ENCODE measurements at regions not wholly inside any gene's neighbourhood (a gene's known extent, or its start where the extent isn't known, plus 50 kb on each side); places are given as distances from the start of the nearest gene placed in this dataset.

GRCh38 chr7:67847092-67847787, 850.6 kb downstream of the TYW1 start:
- no peak overlapping the region for H3K4me3 ChIP-seq (ENCODE audit: low read depth, low read length)
- no peak for DNase-seq (ENCODE audit: low read depth)
- TF ChIP-seq, protein P1, sequence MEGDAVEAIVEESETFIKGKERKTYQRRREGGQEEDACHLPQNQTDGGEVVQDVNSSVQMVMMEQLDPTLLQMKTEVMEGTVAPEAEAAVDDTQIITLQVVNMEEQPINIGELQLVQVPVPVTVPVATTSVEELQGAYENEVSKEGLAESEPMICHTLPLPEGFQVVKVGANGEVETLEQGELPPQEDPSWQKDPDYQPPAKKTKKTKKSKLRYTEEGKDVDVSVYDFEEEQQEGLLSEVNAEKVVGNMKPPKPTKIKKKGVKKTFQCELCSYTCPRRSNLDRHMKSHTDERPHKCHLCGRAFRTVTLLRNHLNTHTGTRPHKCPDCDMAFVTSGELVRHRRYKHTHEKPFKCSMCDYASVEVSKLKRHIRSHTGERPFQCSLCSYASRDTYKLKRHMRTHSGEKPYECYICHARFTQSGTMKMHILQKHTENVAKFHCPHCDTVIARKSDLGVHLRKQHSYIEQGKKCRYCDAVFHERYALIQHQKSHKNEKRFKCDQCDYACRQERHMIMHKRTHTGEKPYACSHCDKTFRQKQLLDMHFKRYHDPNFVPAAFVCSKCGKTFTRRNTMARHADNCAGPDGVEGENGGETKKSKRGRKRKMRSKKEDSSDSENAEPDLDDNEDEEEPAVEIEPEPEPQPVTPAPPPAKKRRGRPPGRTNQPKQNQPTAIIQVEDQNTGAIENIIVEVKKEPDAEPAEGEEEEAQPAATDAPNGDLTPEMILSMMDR (conservative IDR thresholded peaks at IDR 0.05; ENCODE audit: low read depth, low read length), result no peak

DNA sequence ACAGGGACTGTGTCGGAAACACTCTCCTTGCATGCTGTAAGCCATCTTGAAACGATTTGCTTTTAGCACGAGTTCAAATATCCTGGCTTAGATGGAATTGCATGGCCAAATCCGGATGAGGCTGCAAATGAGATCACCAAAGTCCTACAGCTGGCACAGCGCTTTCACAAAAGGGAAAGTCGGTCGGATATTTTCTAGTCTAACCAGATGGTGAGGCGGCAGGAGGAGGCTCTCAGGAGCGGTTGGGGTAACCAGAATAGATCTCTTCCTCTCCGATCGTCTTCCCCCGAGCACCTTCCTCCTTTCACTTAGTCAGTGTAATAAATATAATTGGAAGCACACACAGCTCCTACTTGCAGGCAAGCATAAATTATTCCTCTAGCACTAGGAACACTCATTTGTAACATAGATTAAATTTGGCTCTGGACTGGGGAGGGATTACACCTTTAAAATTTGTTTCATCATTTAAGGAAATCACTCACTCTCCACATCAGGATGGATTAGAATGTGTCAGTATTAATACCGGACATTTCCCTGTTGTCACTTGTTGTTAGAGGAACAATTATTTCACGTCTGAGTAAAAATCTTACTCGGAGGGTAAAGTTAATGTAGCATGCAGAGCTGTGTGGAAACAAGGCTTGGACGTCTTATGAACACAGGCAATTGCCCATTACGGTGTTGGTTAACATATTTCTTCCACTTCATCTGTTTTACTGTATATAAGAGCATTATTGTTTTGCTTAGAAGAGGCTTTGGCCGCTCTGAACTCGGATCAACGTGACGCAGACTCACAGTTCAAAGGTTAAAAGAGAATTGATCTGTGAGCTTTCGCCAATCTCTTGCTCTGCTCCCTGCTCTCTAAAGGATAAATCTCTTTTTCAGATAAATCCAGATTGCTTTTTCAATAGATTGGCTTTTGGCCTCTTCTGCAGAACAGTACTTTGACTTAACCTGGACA, 857.9 kb downstream of the TYW1 start:
- TF ChIP-seq, protein P1 (conservative IDR thresholded peaks at IDR 0.05; ENCODE audit: low read depth, low read length), result no peak
- no peak overlapping the region for H3K4me3 ChIP-seq (ENCODE audit: low read depth, low read length)
- DNase-seq (ENCODE audit: low read depth), result no peak

GRCh38 chr7:67855322-67855721, 858.7 kb downstream of the TYW1 start:
- H3K4me3 ChIP-seq (ENCODE audit: low read depth, low read length), result no peak overlapping the region
- no peak for DNase-seq (ENCODE audit: low read depth)
- TF ChIP-seq, protein P1 (conservative IDR thresholded peaks at IDR 0.05; ENCODE audit: low read depth, low read length), result no peak

DNA sequence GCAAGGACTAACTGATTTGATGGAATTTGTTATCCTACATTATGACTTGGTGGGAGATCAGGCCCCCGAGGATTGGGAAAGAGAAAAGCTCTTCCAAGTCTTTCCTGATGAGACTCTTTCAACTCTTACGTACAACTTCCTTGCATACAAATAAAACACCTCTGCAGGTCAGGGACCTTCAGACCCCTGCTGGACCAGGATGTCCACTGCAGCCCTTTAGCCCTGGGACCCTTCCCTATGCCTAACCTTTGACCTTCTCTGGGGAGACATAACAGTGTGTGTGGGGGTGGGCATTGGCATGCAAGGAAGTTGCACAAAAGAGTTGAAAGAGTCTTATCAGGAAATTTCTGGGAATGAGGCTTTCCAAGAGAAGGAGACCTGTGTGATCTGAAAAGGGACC, 859.4 kb downstream of the TYW1 start:
- TF ChIP-seq, protein P1 (conservative IDR thresholded peaks at IDR 0.05; ENCODE audit: low read depth, low read length), result no peak
- DNase-seq (ENCODE audit: low read depth), result no peak
- no peak overlapping the region for H3K4me3 ChIP-seq (ENCODE audit: low read depth, low read length)

- DNase-seq (ENCODE audit: low read depth), result no peak
- no peak overlapping the region for H3K4me3 ChIP-seq (ENCODE audit: low read depth, low read length)
- TF ChIP-seq, protein P1 (conservative IDR thresholded peaks at IDR 0.05; ENCODE audit: low read depth, low read length), result no peak
Observed at GRCh38 chr7:67857698-67858097, 861.1 kb downstream of the TYW1 start.

DNA sequence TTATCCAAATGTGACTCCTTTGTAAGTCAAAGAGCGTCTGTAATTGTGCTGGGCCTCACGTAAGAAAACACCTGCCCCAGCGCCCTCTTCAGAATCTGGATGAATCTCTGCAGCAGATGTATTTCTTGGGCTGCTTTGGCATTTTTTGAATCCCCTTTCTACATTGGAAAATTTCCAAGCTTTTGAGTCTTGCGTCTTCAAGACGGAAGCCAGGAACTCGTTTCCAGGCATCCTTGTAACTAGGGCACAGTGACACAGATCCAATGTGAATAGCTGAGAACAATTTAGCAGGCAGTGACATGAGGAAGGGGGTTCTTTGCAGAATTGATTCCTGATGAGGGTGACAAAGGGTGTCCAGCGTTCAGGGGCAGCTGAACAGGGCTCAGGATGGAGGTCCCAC, 862.3 kb downstream of the TYW1 start:
- DNase-seq (ENCODE audit: low read depth), result no peak
- TF ChIP-seq, protein P1 (conservative IDR thresholded peaks at IDR 0.05; ENCODE audit: low read depth, low read length), result no peak
- H3K4me3 ChIP-seq (ENCODE audit: low read depth, low read length), result no peak overlapping the region

Data from epithelial cell of proximal tubule (primary cell).